ENCODE measurements at regions not wholly inside any gene's neighbourhood (a gene's known extent, or its start where the extent isn't known, plus 50 kb on each side); places are given as distances from the start of the nearest gene placed in this dataset.

DNA sequence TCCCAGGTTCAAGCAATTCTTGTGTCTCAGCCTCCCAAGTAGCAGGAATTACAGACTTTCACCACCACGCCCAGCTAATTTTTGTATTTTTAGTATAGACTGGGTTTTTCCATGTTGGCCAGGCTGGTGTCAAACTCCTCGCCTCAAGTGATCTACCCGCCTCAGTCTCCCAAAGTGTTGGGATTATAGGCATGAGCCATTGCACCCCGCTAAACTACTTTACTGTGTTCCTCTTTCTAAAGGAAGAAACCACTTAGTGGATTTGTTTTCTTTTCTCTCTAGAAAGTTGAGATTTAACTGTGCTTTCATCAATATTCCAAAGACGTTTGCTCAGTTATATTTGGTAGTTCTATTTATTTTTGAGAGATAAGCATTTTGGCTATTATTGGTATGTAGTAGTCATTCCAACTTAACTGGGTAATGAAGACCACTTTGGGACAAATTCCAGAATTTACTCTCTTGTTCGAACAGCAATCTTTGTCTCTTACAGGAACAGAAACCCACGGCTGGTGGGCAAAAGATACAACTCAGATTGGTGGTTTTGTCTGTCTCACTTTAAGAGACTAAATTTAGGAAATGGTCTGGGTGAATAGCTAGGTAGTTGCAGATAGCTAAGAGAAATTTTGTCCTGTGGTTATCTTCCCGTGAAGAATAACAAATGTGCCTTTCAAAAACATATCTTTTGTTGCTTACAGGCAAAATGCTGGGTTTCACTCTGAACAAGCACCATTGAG is 103.5 kb upstream of the CD55 start (continued):
- no peak for TF ChIP-seq ZNF354C (tag by site-specific recombination; IDR thresholded peaks at IDR 0.05; ENCODE audit: borderline replicate concordance, low read depth)

DNA sequence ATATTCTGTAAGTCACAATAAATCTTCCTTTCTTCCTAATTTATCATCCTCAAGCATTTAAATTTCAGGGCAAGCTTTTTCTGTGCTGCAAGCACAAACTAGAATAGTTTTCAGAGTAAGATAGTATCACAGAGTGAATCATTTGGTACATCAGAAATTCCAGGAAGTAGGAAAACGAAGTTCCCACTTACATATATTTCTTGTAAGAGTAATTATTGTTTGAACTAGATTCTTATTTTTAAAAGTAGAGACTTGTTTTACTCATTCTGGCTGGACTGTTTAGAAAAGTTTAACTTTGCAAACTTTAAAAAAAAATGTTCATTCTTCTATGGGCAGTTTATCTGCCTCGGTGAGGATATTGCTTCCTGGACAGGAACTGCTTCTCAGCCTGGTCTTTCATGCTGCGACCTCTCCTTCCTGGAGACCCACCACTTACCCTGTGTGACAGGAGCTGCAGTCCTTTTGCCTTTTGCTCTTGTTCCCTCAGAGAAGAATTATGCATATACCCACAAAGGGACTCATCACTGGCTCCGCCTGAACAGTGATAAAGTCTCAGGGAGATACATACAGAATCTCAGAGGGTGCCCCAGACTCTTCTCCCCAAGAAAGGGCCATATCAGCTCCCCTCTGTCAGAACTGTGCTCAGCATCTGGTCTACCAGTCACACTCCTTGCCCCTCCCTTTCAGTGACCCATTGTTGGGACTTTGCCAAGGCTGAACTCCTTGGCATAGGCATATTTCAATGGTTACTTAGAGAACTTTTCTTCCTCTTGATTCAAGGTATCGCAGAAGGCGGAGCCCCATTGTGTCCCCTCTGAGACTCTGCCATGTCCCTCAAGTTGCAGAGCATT is 102.7 kb upstream of the CD55 start:
- ChIA-PET POLR2A (no interaction called here), CTCF (no interaction called here)

DNA sequence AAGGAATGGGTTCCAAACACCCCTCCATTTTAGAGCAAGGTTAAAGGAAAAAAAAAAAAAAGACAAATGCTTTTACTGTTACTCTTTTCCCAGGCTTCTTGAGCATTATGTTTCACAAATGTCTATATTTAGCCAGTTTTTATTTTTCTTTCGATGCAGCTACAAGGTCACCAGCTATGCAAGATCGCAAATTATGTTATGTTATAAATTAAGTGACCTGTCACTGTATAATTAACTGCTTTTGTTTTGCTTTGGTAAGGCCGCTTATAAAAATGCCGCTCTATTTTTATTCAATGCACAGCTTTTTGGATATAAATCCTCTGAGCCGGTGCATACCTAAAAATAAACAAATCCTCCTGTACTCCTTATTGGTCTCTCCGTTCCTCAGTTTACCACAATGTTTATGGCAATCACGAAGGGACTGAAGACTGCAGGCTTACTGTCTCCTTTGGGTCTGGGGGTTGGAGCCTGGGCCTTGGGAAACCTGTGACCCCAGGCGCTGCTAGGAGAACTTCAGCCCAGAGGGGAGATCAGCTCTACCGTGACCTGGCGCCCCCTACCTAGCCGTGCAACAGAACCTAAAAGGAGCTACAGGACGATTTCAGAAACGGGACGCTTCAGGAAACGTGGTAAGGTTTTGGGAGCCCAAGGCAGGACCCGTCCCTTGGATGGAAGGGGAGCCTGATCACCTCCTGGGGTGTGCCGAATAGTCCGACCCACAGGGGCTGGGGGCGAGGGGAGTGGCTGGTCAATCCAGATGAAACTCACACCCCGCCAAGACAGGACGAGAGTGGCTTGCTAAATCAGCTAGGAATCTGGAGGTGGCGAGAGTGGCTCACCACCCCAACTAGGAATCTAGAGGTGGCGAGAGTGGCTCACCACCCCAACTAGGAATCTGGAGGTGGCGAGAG is 101.2 kb upstream of the CD55 start:
- Histone ChIP-seq H3K4me3 (ENCODE audit: low read depth, low read length) (no peak overlapping the region), H3K27ac (ENCODE audit: extremely low read depth, low read depth, low read length) (no peak overlapping the region), H3K9me3 (ENCODE audit: control insufficient read depth, insufficient read depth, low read depth, low read length) (no peaks in the 10 kb centered on the region), H3K36me3 (ENCODE audit: control insufficient read depth in 2 of 2, insufficient read depth in 1 of 2, low read length in 2 of 2) (no peaks in the 10 kb centered on the region), H3K4me1 (ENCODE audit: control insufficient read depth, insufficient read depth, low read length) (peaks cover 5% of the 10 kb centered on the region; the same call in 1 of the 2 replicates)
- ChIA-PET POLR2A (no interaction called here), CTCF (interaction anchor here (0.6 kb wide), 1 partner anchor 364 kb away, joined by 3 read pairs; no protein-coding TSS in a partner anchor)
- TF ChIP-seq MYNN (tag by site-specific recombination; IDR thresholded peaks at IDR 0.05; ENCODE audit: borderline replicate concordance), result no peak
- TF ChIP-seq, protein P1, sequence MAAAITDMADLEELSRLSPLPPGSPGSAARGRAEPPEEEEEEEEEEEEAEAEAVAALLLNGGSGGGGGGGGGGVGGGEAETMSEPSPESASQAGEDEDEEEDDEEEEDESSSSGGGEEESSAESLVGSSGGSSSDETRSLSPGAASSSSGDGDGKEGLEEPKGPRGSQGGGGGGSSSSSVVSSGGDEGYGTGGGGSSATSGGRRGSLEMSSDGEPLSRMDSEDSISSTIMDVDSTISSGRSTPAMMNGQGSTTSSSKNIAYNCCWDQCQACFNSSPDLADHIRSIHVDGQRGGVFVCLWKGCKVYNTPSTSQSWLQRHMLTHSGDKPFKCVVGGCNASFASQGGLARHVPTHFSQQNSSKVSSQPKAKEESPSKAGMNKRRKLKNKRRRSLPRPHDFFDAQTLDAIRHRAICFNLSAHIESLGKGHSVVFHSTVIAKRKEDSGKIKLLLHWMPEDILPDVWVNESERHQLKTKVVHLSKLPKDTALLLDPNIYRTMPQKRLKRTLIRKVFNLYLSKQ (tag by site-specific recombination; IDR thresholded peaks at IDR 0.05; ENCODE audit: borderline replicate concordance), result no peak
- TF ChIP-seq, protein P2, sequence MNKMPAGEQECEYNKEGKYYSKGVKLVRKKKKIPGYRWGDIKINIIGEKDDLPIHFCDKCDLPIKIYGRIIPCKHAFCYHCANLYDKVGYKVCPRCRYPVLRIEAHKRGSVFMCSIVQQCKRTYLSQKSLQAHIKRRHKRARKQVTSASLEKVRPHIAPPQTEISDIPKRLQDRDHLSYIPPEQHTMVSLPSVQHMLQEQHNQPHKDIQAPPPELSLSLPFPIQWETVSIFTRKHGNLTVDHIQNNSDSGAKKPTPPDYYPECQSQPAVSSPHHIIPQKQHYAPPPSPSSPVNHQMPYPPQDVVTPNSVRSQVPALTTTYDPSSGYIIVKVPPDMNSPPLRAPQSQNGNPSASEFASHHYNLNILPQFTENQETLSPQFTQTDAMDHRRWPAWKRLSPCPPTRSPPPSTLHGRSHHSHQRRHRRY (tag by site-specific recombination; IDR thresholded peaks at IDR 0.05), result no peak

More for the DNA sequence above, 102.7 kb upstream of the CD55 start:
- H3K4me3 ChIP-seq (ENCODE audit: low read depth, low read length), result no peak overlapping the region
- no peak overlapping the region for H3K27ac ChIP-seq (ENCODE audit: extremely low read depth, low read depth, low read length)
- H3K4me1 ChIP-seq (ENCODE audit: control insufficient read depth, insufficient read depth, low read length), result peaks cover 5% of the 10 kb centered on the region; the same call in 1 of the 2 replicates
- TF ChIP-seq ZNF132 (tag by site-specific recombination; IDR thresholded peaks at IDR 0.05; ENCODE audit: borderline replicate concordance) (no peak), ZNF571 (tag by site-specific recombination; IDR thresholded peaks at IDR 0.05) (no peak), TCF7L2 (IDR thresholded peaks at IDR 0.05; ENCODE audit: borderline replicate concordance, low read depth, low read length) (no peak)
- no peaks in the 10 kb centered on the region for H3K36me3 ChIP-seq (ENCODE audit: control insufficient read depth in 2 of 2, insufficient read depth in 1 of 2, low read length in 2 of 2)
- H3K9me3 ChIP-seq (ENCODE audit: control insufficient read depth, insufficient read depth, low read depth, low read length), result no peaks in the 10 kb centered on the region

DNA sequence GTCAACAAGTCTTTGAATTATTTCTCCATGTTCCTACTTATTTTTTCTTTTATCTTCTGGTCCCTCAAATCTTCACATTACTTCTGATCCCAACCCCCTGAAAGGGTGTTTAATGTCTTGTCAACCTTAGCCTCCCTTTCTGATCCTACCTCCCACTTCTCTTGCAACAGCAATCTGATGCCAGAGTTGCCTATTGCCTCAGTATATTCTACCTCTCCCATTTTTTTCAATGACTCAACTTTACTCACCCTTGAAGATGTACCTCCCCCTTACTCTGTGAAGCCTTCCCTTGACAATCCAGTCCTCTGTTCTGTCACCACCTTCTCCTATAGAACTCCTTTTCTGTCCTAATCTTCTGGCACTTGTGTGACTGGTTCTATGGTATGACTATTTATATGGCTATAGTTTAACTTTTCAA is 99.5 kb upstream of the CD55 start:
- Histone ChIP-seq H3K4me1 (ENCODE audit: control insufficient read depth, insufficient read depth, low read length) (peaks cover 5% of the 10 kb centered on the region; the same call in 1 of the 2 replicates), H3K4me3 (ENCODE audit: low read depth, low read length) (no peak overlapping the region), H3K9me3 (ENCODE audit: control insufficient read depth, insufficient read depth, low read depth, low read length) (no peaks in the 10 kb centered on the region), H3K36me3 (ENCODE audit: control insufficient read depth in 2 of 2, insufficient read depth in 1 of 2, low read length in 2 of 2) (no peaks in the 10 kb centered on the region), H3K27ac (ENCODE audit: extremely low read depth, low read depth, low read length) (no peak overlapping the region)
- POLR2A ChIA-PET, result no interaction called here
- CTCF ChIA-PET, result no interaction called here
- TF ChIP-seq, protein P3, sequence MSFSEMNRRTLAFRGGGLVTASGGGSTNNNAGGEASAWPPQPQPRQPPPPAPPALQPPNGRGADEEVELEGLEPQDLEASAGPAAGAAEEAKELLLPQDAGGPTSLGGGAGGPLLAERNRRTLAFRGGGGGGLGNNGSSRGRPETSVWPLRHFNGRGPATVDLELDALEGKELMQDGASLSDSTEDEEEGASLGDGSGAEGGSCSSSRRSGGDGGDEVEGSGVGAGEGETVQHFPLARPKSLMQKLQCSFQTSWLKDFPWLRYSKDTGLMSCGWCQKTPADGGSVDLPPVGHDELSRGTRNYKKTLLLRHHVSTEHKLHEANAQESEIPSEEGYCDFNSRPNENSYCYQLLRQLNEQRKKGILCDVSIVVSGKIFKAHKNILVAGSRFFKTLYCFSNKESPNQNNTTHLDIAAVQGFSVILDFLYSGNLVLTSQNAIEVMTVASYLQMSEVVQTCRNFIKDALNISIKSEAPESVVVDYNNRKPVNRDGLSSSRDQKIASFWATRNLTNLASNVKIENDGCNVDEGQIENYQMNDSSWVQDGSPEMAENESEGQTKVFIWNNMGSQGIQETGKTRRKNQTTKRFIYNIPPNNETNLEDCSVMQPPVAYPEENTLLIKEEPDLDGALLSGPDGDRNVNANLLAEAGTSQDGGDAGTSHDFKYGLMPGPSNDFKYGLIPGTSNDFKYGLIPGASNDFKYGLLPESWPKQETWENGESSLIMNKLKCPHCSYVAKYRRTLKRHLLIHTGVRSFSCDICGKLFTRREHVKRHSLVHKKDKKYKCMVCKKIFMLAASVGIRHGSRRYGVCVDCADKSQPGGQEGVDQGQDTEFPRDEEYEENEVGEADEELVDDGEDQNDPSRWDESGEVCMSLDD (tag by site-specific recombination; IDR thresholded peaks at IDR 0.05), result no peak
- TF ChIP-seq, protein P4, sequence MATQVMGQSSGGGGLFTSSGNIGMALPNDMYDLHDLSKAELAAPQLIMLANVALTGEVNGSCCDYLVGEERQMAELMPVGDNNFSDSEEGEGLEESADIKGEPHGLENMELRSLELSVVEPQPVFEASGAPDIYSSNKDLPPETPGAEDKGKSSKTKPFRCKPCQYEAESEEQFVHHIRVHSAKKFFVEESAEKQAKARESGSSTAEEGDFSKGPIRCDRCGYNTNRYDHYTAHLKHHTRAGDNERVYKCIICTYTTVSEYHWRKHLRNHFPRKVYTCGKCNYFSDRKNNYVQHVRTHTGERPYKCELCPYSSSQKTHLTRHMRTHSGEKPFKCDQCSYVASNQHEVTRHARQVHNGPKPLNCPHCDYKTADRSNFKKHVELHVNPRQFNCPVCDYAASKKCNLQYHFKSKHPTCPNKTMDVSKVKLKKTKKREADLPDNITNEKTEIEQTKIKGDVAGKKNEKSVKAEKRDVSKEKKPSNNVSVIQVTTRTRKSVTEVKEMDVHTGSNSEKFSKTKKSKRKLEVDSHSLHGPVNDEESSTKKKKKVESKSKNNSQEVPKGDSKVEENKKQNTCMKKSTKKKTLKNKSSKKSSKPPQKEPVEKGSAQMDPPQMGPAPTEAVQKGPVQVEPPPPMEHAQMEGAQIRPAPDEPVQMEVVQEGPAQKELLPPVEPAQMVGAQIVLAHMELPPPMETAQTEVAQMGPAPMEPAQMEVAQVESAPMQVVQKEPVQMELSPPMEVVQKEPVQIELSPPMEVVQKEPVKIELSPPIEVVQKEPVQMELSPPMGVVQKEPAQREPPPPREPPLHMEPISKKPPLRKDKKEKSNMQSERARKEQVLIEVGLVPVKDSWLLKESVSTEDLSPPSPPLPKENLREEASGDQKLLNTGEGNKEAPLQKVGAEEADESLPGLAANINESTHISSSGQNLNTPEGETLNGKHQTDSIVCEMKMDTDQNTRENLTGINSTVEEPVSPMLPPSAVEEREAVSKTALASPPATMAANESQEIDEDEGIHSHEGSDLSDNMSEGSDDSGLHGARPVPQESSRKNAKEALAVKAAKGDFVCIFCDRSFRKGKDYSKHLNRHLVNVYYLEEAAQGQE (tag by site-specific recombination; IDR thresholded peaks at IDR 0.05), result no peak
